WTC11 (cell line): ENCODE measurements at regions not wholly inside any gene's neighbourhood (a gene's known extent, or its start where the extent isn't known, plus 50 kb on each side); places are given as distances from the start of the nearest gene placed in this dataset.
A peak's percentile ranks its signal among the peaks of the same experiment; 100 is the strongest.

Experiments used
- ATAC-seq: fragments of 200-7000 bp; cut with Tn5 transposase; 2 replicates; pipeline ENCODE4 v1.10.0; 2021; ENCODE audit warnings: mild to moderate bottlenecking, moderate library complexity
- CTCF ChIA-PET: fragments of 300-600 bp; sonication (Branson Sonifier 250); formaldehyde crosslinking; loops from one replicate; lab custom pipeline; 2021; ENCODE audit warnings: antibody characterized with exemption; lab: Charles Lee
- POLR2A ChIA-PET: fragments of 350-600 bp; sonication (Branson Sonifier 250); formaldehyde crosslinking; loops from one replicate; lab custom pipeline; 2021; ENCODE audit warnings: antibody characterized with exemption; lab: Charles Lee
- DNase-seq: peaks from one replicate; pipeline ENCODE4 v3.0.0; 2021; ENCODE audit warnings: low spot score
- H3K27ac Mint-ChIP-seq: 2 replicates; pipeline ENCODE4 v1.8.0; 2021; ENCODE audit warnings: mixed read lengths
- H3K27me3 Mint-ChIP-seq: 2 replicates; pipeline ENCODE4 v1.8.0; 2021; ENCODE audit warnings: low read depth, mild to moderate bottlenecking, moderate library complexity, mixed read lengths
- H3K36me3 Mint-ChIP-seq: 2 replicates; pipeline ENCODE4 v1.8.0; 2021; ENCODE audit warnings: mixed read lengths
- H3K4me1 Mint-ChIP-seq: 2 replicates; pipeline ENCODE4 v1.8.0; 2022; ENCODE audit warnings: mixed read lengths
- H3K4me3 Mint-ChIP-seq: 2 replicates; pipeline ENCODE4 v1.8.0; 2021; ENCODE audit warnings: mild to moderate bottlenecking, moderate library complexity, mixed read lengths
- H3K9me3 Mint-ChIP-seq: 2 replicates; pipeline ENCODE4 v1.8.0; 2021; ENCODE audit warnings: mixed read lengths
- ATF1 ChIP-seq: sonication (generic); formaldehyde crosslinking; IDR thresholded peaks from 2 replicates; pipeline ENCODE4 v1.8.1; 2023; ENCODE audit warnings: mild to moderate bottlenecking, moderate library complexity, missing genetic modification reagents
- CBFB ChIP-seq: sonication (generic); formaldehyde crosslinking; IDR thresholded peaks from 2 replicates; pipeline ENCODE4 v1.8.1; 2022; ENCODE audit warnings: mild to moderate bottlenecking, low read depth, missing genetic modification reagents
- ESRRA ChIP-seq: sonication (generic); formaldehyde crosslinking; IDR thresholded peaks from 2 replicates; pipeline ENCODE4 v1.8.1; 2022; ENCODE audit warnings: mild to moderate bottlenecking, missing genetic modification reagents, borderline replicate concordance
- ETV6 ChIP-seq: sonication (generic); formaldehyde crosslinking; IDR thresholded peaks from 2 replicates; pipeline ENCODE4 v1.8.1; 2022; ENCODE audit warnings: mild to moderate bottlenecking, missing genetic modification reagents
- GRHL2 ChIP-seq: fragments of 250-450 bp; sonication (Bioruptor Pico); IDR thresholded peaks from 2 replicates; pipeline ENCODE4 v1.8.0; 2022; ENCODE audit warnings: mild to moderate bottlenecking, moderate library complexity; ENCODE audit not compliant: insufficient replicate concordance, severe bottlenecking
- IRF2 ChIP-seq: sonication (generic); formaldehyde crosslinking; IDR thresholded peaks from 2 replicates; pipeline ENCODE4 v1.8.0; 2022; ENCODE audit warnings: low read depth, missing genetic modification reagents, borderline replicate concordance
- MLX ChIP-seq: sonication (generic); formaldehyde crosslinking; IDR thresholded peaks from 2 replicates; pipeline ENCODE4 v1.8.1; 2023; ENCODE audit warnings: mild to moderate bottlenecking, missing genetic modification reagents, moderate library complexity
- ZNF281 ChIP-seq: sonication (generic); formaldehyde crosslinking; IDR thresholded peaks from 2 replicates; pipeline ENCODE4 v1.8.0; 2023; ENCODE audit warnings: mild to moderate bottlenecking, missing genetic modification reagents
- ZNF396 ChIP-seq: fragments of 250-450 bp; sonication (Bioruptor Pico); IDR thresholded peaks from 2 replicates; pipeline ENCODE4 v1.8.0; 2021; ENCODE audit warnings: mild to moderate bottlenecking, moderate library complexity, borderline replicate concordance
- ZNF671 ChIP-seq: fragments of 250-450 bp; sonication (Bioruptor Pico); IDR thresholded peaks from 2 replicates; pipeline ENCODE4 v1.8.0; 2021; ENCODE audit warnings: mild to moderate bottlenecking
- TF ChIP-seq, protein P1 (sequence below): sonication (generic); formaldehyde crosslinking; IDR thresholded peaks from 2 replicates; pipeline ENCODE4 v1.8.0; 2022; ENCODE audit warnings: mild to moderate bottlenecking, missing genetic modification reagents
- TF ChIP-seq, protein P2 (sequence below): sonication (generic); formaldehyde crosslinking; IDR thresholded peaks from 2 replicates; pipeline ENCODE4 v1.8.1; 2023; ENCODE audit warnings: mild to moderate bottlenecking, missing genetic modification reagents
- TF ChIP-seq, protein P3 (sequence below): fragments of 250-450 bp; sonication (Bioruptor Pico); IDR thresholded peaks from 2 replicates; pipeline ENCODE4 v1.9.0; 2021; ENCODE audit warnings: mild to moderate bottlenecking
- TF ChIP-seq, protein P4 (sequence below): sonication (generic); formaldehyde crosslinking; IDR thresholded peaks from 2 replicates; pipeline ENCODE4 v1.8.1; 2022; ENCODE audit warnings: missing genetic modification reagents, borderline replicate concordance
- TF ChIP-seq, protein P5 (sequence below): sonication (generic); formaldehyde crosslinking; IDR thresholded peaks from 2 replicates; pipeline ENCODE4 v1.8.0; 2022; ENCODE audit warnings: mild to moderate bottlenecking, missing genetic modification reagents

- no peak for TF ChIP-seq ESRRA (CRISPR knock-in tag)
Measured at GRCh38 chr10:128322106-128322505, 195.9 kb upstream of the MKI67 start (continued).

GRCh38 chr10:128322950-128323349 is 196.7 kb upstream of the MKI67 start:
- peaks cover 9% of the 10 kb centered on the region; the same call in 1 of the 2 replicates for H3K9me3 Mint-ChIP-seq
- H3K4me1 Mint-ChIP-seq: peaks cover 13% of the 10 kb centered on the region
- no peak overlapping the region for H3K27ac Mint-ChIP-seq
- ChIA-PET POLR2A (no interaction called here), CTCF (interaction anchor here (1.4 to 2.9 kb wide), 3 partner anchors 55 to 206 kb away, joined by 3 to 13 read pairs (median 7); no protein-coding TSS in a partner anchor)
- no peak for DNase-seq
- H3K27me3 Mint-ChIP-seq: no peaks in the 10 kb centered on the region; the same call in 1 of the 2 replicates
- no peak for ATAC-seq
- peaks cover 5% of the 10 kb centered on the region; the same call in 1 of the 2 replicates for H3K36me3 Mint-ChIP-seq
- H3K4me3 Mint-ChIP-seq: no peak overlapping the region
- no peak for TF ChIP-seq IRF2

DNA sequence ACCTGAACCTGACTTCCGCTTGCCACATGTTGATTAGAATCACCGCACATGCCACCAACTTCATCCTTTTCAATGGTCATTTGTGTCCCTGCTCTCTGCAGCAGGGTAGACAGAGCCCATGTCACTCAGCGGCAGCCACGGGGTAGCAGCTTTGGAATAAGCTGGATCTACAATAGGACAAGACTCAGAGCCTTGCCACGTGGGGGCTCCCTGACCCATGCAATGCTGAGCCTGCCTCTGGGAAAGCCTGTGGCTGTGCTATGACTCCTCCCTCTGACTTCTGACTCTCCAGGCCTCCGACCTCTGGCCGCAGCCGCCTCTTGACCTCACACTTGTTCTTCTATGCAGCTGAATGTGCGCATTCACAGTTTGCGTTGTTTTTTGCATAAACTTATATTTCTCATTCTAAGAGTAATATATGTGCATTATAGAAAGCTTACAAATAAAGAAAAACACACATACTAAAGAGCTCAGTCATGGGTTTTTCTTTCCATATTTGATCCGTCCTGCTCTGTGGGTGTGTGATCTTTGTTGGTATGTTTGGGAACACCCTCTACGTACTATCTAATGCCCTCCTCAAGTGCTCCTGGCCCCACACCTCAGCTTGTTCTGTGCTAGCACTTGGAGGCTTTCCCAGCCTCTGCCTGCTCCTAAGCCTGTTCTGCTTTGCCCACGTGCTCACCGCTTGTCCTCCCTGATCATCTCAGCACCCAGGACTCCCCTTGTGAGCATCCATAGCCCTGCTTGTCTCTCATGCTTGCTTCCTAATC is 198.0 kb upstream of the MKI67 start:
- Mint-ChIP-seq H3K27me3 (no peaks in the 10 kb centered on the region), H3K27ac (no peak overlapping the region), H3K4me3 (no peak overlapping the region), H3K9me3 (peaks cover 16% of the 10 kb centered on the region), H3K4me1 (peaks cover 13% of the 10 kb centered on the region), H3K36me3 (peaks cover 13% of the 10 kb centered on the region)
- 0 out of 2 replicates have a peak, but pooled peaks have one; percentile 20 for TF ChIP-seq ETV6 (CRISPR knock-in tag)
- TF ChIP-seq, protein P1, sequence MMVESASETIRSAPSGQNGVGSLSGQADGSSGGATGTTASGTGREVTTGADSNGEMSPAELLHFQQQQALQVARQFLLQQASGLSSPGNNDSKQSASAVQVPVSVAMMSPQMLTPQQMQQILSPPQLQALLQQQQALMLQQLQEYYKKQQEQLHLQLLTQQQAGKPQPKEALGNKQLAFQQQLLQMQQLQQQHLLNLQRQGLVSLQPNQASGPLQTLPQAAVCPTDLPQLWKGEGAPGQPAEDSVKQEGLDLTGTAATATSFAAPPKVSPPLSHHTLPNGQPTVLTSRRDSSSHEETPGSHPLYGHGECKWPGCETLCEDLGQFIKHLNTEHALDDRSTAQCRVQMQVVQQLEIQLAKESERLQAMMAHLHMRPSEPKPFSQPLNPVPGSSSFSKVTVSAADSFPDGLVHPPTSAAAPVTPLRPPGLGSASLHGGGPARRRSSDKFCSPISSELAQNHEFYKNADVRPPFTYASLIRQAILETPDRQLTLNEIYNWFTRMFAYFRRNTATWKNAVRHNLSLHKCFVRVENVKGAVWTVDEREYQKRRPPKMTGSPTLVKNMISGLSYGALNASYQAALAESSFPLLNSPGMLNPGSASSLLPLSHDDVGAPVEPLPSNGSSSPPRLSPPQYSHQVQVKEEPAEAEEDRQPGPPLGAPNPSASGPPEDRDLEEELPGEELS (CRISPR knock-in tag): no peak
- ATAC-seq (peak; percentile 100), DNase-seq (peak; percentile 75)
- ChIA-PET CTCF (interaction anchor here (0.5 to 2.9 kb wide), 15 partner anchors 11 to 416 kb away, joined by 3 to 13 read pairs (median 3); no protein-coding TSS in a partner anchor), POLR2A (no interaction called here)

DNA sequence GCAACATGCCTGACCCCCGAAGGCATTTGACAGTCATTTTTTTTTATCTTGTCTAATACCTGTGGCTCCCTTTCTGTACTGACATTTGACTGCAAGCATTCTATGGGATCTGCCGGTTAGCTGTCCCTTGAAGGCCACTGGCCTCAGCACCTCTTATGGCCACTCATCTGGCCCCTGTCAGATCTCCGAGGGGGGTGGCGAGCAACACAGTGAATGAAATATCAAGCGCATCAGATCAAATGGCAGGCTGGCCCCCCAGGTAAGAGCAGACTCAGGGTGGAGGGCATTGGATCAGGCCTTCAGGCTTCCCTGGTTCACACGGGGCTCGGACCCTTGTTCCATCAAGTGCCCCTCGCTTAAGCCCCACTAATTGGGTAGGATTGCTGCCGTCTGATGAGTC is 199.6 kb upstream of the MKI67 start:
- Mint-ChIP-seq H3K36me3 (peaks cover 13% of the 10 kb centered on the region), H3K27ac (no peak overlapping the region), H3K27me3 (no peaks in the 10 kb centered on the region), H3K4me3 (no peak overlapping the region), H3K4me1 (peaks cover 13% of the 10 kb centered on the region), H3K9me3 (peaks cover 16% of the 10 kb centered on the region)
- ChIA-PET POLR2A (no interaction called here), CTCF (interaction anchor here (1.9 kb wide), 1 partner anchor 414 kb away, joined by 5 read pairs; no protein-coding TSS in a partner anchor)
- no peak for ATAC-seq
- DNase-seq: no peak
- TF ChIP-seq GRHL2: no peak
- no peak for TF ChIP-seq CBFB (CRISPR knock-in tag)
- TF ChIP-seq, protein P2, sequence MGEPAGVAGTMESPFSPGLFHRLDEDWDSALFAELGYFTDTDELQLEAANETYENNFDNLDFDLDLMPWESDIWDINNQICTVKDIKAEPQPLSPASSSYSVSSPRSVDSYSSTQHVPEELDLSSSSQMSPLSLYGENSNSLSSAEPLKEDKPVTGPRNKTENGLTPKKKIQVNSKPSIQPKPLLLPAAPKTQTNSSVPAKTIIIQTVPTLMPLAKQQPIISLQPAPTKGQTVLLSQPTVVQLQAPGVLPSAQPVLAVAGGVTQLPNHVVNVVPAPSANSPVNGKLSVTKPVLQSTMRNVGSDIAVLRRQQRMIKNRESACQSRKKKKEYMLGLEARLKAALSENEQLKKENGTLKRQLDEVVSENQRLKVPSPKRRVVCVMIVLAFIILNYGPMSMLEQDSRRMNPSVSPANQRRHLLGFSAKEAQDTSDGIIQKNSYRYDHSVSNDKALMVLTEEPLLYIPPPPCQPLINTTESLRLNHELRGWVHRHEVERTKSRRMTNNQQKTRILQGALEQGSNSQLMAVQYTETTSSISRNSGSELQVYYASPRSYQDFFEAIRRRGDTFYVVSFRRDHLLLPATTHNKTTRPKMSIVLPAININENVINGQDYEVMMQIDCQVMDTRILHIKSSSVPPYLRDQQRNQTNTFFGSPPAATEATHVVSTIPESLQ: no peak
- TF ChIP-seq, protein P3, sequence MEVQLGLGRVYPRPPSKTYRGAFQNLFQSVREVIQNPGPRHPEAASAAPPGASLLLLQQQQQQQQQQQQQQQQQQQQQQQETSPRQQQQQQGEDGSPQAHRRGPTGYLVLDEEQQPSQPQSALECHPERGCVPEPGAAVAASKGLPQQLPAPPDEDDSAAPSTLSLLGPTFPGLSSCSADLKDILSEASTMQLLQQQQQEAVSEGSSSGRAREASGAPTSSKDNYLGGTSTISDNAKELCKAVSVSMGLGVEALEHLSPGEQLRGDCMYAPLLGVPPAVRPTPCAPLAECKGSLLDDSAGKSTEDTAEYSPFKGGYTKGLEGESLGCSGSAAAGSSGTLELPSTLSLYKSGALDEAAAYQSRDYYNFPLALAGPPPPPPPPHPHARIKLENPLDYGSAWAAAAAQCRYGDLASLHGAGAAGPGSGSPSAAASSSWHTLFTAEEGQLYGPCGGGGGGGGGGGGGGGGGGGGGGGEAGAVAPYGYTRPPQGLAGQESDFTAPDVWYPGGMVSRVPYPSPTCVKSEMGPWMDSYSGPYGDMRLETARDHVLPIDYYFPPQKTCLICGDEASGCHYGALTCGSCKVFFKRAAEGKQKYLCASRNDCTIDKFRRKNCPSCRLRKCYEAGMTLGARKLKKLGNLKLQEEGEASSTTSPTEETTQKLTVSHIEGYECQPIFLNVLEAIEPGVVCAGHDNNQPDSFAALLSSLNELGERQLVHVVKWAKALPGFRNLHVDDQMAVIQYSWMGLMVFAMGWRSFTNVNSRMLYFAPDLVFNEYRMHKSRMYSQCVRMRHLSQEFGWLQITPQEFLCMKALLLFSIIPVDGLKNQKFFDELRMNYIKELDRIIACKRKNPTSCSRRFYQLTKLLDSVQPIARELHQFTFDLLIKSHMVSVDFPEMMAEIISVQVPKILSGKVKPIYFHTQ: no peak
- TF ChIP-seq, protein P4, sequence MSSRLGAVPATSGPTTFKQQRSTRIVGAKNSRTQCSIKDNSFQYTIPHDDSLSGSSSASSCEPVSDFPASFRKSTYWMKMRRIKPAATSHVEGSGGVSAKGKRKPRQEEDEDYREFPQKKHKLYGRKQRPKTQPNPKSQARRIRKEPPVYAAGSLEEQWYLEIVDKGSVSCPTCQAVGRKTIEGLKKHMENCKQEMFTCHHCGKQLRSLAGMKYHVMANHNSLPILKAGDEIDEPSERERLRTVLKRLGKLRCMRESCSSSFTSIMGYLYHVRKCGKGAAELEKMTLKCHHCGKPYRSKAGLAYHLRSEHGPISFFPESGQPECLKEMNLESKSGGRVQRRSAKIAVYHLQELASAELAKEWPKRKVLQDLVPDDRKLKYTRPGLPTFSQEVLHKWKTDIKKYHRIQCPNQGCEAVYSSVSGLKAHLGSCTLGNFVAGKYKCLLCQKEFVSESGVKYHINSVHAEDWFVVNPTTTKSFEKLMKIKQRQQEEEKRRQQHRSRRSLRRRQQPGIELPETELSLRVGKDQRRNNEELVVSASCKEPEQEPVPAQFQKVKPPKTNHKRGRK: no peak
- TF ChIP-seq ZNF281 (CRISPR knock-in tag): no peak
- no peak for TF ChIP-seq ZNF396
- no peak for TF ChIP-seq MLX (CRISPR knock-in tag)
- no peak for TF ChIP-seq ATF1 (CRISPR knock-in tag)
- no peak for TF ChIP-seq ZNF671 (CRISPR knock-in tag)
- TF ChIP-seq, protein P5, sequence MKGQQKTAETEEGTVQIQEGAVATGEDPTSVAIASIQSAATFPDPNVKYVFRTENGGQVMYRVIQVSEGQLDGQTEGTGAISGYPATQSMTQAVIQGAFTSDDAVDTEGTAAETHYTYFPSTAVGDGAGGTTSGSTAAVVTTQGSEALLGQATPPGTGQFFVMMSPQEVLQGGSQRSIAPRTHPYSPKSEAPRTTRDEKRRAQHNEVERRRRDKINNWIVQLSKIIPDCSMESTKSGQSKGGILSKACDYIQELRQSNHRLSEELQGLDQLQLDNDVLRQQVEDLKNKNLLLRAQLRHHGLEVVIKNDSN (CRISPR knock-in tag): no peak
- no peak for TF ChIP-seq ESRRA (CRISPR knock-in tag)
